ENCODE measurements at regions not wholly inside any gene's neighbourhood (a gene's known extent, or its start where the extent isn't known, plus 50 kb on each side); places are given as distances from the start of the nearest gene placed in this dataset.

GRCh38 chr2:239787538-239788050 lies 237.5 kb downstream of the NDUFA10 start:
- in situ Hi-C loops (cut with HindIII; ENCODE audit: low sequenced_read_pairs): no loop called here
- no peak for DNase-seq (ENCODE audit: low read depth)
- H3K4me3 ChIP-seq (ENCODE audit: low read depth, low read length): no peak overlapping the region
- TF ChIP-seq CTCF (IDR thresholded peaks at IDR 0.05; ENCODE audit: low read depth, low read length, missing control alignments): no peak

GRCh38 chr2:239786791-239787190 lies 238.4 kb downstream of the NDUFA10 start:
- no peak for TF ChIP-seq CTCF (IDR thresholded peaks at IDR 0.05; ENCODE audit: low read depth, low read length, missing control alignments)
- no peak for DNase-seq (ENCODE audit: low read depth)
- H3K4me3 ChIP-seq (ENCODE audit: low read depth, low read length): no peak overlapping the region
- in situ Hi-C loops (cut with HindIII; ENCODE audit: low sequenced_read_pairs): no loop called here

GRCh38 chr2:239781454-239781853 lies 243.7 kb downstream of the NDUFA10 start:
- H3K4me3 ChIP-seq (ENCODE audit: low read depth, low read length): no peak overlapping the region
- in situ Hi-C loops (cut with HindIII; ENCODE audit: low sequenced_read_pairs): no loop called here
- no peak for DNase-seq (ENCODE audit: low read depth)
- no peak for TF ChIP-seq CTCF (IDR thresholded peaks at IDR 0.05; ENCODE audit: low read depth, low read length, missing control alignments)

GRCh38 chr2:239780236-239780994 lies 244.7 kb downstream of the NDUFA10 start:
- in situ Hi-C loops (cut with HindIII; ENCODE audit: low sequenced_read_pairs): no loop called here
- TF ChIP-seq CTCF (IDR thresholded peaks at IDR 0.05; ENCODE audit: low read depth, low read length, missing control alignments): no peak
- DNase-seq (ENCODE audit: low read depth): no peak
- H3K4me3 ChIP-seq (ENCODE audit: low read depth, low read length): no peak overlapping the region

GRCh38 chr2:239779584-239779983 lies 245.6 kb downstream of the NDUFA10 start:
- in situ Hi-C loops (cut with HindIII; ENCODE audit: low sequenced_read_pairs): no loop called here
- no peak for DNase-seq (ENCODE audit: low read depth)
- H3K4me3 ChIP-seq (ENCODE audit: low read depth, low read length): no peak overlapping the region
- no peak for TF ChIP-seq CTCF (IDR thresholded peaks at IDR 0.05; ENCODE audit: low read depth, low read length, missing control alignments)

GRCh38 chr2:239778861-239779558 lies 246.1 kb downstream of the NDUFA10 start:
- in situ Hi-C loops (cut with HindIII; ENCODE audit: low sequenced_read_pairs): no loop called here
- no peak for DNase-seq (ENCODE audit: low read depth)
- TF ChIP-seq CTCF (IDR thresholded peaks at IDR 0.05; ENCODE audit: low read depth, low read length, missing control alignments): no peak
- H3K4me3 ChIP-seq (ENCODE audit: low read depth, low read length): no peak overlapping the region
